ENCODE measurements at regions not wholly inside any gene's neighbourhood (a gene's known extent, or its start where the extent isn't known, plus 50 kb on each side); places are given as distances from the start of the nearest gene placed in this dataset.

DNA sequence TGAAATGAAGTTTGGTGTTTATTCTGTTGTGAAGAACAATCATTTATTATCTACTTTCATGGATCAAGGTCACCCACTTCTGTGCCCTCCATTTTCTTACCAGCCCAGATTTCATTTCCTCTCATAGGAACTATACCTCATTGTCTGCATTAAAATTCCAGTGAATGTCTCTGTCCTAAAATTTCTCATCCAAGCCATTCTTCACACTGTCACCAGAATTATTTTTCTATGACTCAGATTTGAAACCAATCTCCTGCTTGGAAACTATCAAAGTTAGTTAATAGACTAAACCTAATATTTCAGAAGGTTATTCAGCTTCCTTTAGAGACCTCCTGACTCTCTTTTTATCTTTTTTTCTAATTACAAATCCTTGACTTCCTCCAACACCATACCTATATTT is 364.1 kb upstream of the CBLB start:
- BruUV-seq (replicated peaks), result no TSS peak
- ChIA-PET POLR2A (no interaction called here), CTCF (interaction anchor here (0.7 kb wide), 1 partner anchor 225 kb away, joined by 6 read pairs; no protein-coding TSS in a partner anchor)
- no peaks in the 10 kb centered on the region for H3K36me3 Mint-ChIP-seq (ENCODE audit: insufficient read depth, unreplicated experiment)
- no peaks in the 10 kb centered on the region for H3K27me3 Mint-ChIP-seq (ENCODE audit: insufficient read depth, unreplicated experiment)
- H3K4me1 Mint-ChIP-seq (ENCODE audit: insufficient read depth, unreplicated experiment), result no peaks in the 10 kb centered on the region
- H3K27ac Mint-ChIP-seq (ENCODE audit: low read depth, unreplicated experiment), result no peak overlapping the region
- TF ChIP-seq, protein P1, sequence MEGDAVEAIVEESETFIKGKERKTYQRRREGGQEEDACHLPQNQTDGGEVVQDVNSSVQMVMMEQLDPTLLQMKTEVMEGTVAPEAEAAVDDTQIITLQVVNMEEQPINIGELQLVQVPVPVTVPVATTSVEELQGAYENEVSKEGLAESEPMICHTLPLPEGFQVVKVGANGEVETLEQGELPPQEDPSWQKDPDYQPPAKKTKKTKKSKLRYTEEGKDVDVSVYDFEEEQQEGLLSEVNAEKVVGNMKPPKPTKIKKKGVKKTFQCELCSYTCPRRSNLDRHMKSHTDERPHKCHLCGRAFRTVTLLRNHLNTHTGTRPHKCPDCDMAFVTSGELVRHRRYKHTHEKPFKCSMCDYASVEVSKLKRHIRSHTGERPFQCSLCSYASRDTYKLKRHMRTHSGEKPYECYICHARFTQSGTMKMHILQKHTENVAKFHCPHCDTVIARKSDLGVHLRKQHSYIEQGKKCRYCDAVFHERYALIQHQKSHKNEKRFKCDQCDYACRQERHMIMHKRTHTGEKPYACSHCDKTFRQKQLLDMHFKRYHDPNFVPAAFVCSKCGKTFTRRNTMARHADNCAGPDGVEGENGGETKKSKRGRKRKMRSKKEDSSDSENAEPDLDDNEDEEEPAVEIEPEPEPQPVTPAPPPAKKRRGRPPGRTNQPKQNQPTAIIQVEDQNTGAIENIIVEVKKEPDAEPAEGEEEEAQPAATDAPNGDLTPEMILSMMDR (IDR thresholded peaks at IDR 0.05; ENCODE audit: unreplicated experiment), result no peak
- no peak overlapping the region for H3K4me3 Mint-ChIP-seq (ENCODE audit: unreplicated experiment)
- intact Hi-C loops (cut with micrococcal nuclease), result no loop called here
- H3K9me3 Mint-ChIP-seq (ENCODE audit: unreplicated experiment), result peaks cover 8% of the 10 kb centered on the region
- no peak for DNase-seq (ENCODE audit: unreplicated experiment)

DNA sequence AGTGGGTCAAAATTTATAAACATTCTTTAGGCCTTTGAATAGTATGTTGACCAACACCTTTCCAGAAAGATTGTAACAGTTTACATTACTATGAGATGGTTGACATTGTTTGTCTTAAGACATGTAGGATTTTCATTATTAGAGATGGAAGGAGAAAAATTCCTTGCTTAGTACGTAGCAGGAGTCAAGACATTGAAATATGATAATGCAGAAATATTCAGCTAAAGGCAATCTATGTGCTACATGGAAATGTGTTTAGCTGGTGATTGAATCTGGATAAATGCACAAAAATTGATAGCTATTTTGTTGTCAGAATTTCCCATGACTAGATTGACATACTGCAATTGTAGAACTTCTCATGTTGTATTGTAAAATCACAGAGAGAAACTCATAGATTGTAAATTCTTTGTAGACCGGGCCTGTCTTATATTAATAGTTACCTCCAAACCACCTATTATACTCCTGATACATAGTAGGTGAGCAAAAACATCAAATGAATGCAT is 370.4 kb upstream of the CBLB start:
- H3K4me3 Mint-ChIP-seq (ENCODE audit: unreplicated experiment), result no peak overlapping the region
- POLR2A ChIA-PET, result no interaction called here
- TF ChIP-seq, protein P1 (IDR thresholded peaks at IDR 0.05; ENCODE audit: unreplicated experiment), result no peak
- BruUV-seq (replicated peaks), result no TSS peak
- no peaks in the 10 kb centered on the region for H3K27me3 Mint-ChIP-seq (ENCODE audit: insufficient read depth, unreplicated experiment)
- intact Hi-C loops (cut with micrococcal nuclease), result no loop called here
- H3K4me1 Mint-ChIP-seq (ENCODE audit: insufficient read depth, unreplicated experiment), result no peaks in the 10 kb centered on the region
- CTCF ChIA-PET, result interaction anchor here (1.0 kb wide), 1 partner anchor 26 kb away, joined by 4 read pairs; no protein-coding TSS in a partner anchor
- no peak overlapping the region for H3K27ac Mint-ChIP-seq (ENCODE audit: low read depth, unreplicated experiment)
- H3K9me3 Mint-ChIP-seq (ENCODE audit: unreplicated experiment), result peaks cover 8% of the 10 kb centered on the region
- no peak for DNase-seq (ENCODE audit: unreplicated experiment)
- no peaks in the 10 kb centered on the region for H3K36me3 Mint-ChIP-seq (ENCODE audit: insufficient read depth, unreplicated experiment)

DNA sequence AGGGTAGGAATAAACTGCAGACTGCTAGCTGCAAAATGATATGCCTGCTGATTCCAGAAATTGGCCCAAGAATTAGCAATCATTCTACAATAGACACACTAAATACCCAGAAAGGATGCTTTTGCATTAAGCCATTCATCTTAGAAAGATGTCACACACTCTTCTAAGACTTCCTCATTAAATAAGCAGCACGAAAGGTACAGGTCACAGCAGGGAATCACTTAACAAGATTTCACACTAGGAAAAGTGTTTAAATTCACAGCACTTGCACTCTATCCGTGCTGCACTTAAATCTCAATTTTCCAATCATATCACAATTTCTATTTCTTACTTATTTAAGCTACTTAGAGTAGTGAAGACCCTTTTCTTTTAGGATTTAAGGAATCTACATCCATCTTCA is 372.8 kb upstream of the CBLB start:
- H3K9me3 Mint-ChIP-seq (ENCODE audit: unreplicated experiment), result peaks cover 7% of the 10 kb centered on the region
- no TSS peak for BruUV-seq (replicated peaks)
- TF ChIP-seq, protein P1 (IDR thresholded peaks at IDR 0.05; ENCODE audit: unreplicated experiment), result no peak
- no peaks in the 10 kb centered on the region for H3K4me1 Mint-ChIP-seq (ENCODE audit: insufficient read depth, unreplicated experiment)
- intact Hi-C loops (cut with micrococcal nuclease), result no loop called here
- no peak overlapping the region for H3K27ac Mint-ChIP-seq (ENCODE audit: low read depth, unreplicated experiment)
- POLR2A ChIA-PET, result no interaction called here
- CTCF ChIA-PET, result no interaction called here
- DNase-seq (ENCODE audit: unreplicated experiment), result no peak
- no peak overlapping the region for H3K4me3 Mint-ChIP-seq (ENCODE audit: unreplicated experiment)
- H3K36me3 Mint-ChIP-seq (ENCODE audit: insufficient read depth, unreplicated experiment), result no peaks in the 10 kb centered on the region
- H3K27me3 Mint-ChIP-seq (ENCODE audit: insufficient read depth, unreplicated experiment), result no peaks in the 10 kb centered on the region

DNA sequence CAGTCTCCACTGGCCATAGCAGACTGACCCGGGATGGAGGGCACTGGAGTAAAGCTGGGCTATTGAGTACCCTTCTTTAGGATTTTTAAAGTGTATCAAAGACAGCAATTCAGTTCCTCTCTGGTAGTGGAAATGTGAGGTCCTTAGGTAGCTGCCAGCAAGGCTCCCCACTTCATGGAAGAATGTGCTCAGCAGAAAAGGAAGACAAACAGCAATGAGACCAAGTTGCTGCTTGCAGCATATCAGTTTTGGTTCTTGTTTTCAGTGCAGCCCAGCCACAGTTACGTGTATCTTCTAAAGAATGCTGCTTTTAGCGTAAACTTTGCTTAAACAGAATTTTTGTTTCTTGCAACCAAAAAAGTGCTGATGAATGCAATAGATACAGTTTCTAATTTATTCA is 374.0 kb upstream of the CBLB start:
- intact Hi-C loops (cut with micrococcal nuclease), result no loop called here
- no peaks in the 10 kb centered on the region for H3K36me3 Mint-ChIP-seq (ENCODE audit: insufficient read depth, unreplicated experiment)
- H3K27ac Mint-ChIP-seq (ENCODE audit: low read depth, unreplicated experiment), result no peak overlapping the region
- H3K9me3 Mint-ChIP-seq (ENCODE audit: unreplicated experiment), result no peaks in the 10 kb centered on the region
- no peaks in the 10 kb centered on the region for H3K27me3 Mint-ChIP-seq (ENCODE audit: insufficient read depth, unreplicated experiment)
- TF ChIP-seq, protein P1 (IDR thresholded peaks at IDR 0.05; ENCODE audit: unreplicated experiment), result no peak
- no peak for DNase-seq (ENCODE audit: unreplicated experiment)
- H3K4me3 Mint-ChIP-seq (ENCODE audit: unreplicated experiment), result no peak overlapping the region
- H3K4me1 Mint-ChIP-seq (ENCODE audit: insufficient read depth, unreplicated experiment), result no peaks in the 10 kb centered on the region
- ChIA-PET CTCF (no interaction called here), POLR2A (interaction anchor here (0.8 to 1.0 kb wide), 2 partner anchors 15 to 17 kb away, joined by 3 read pairs; no protein-coding TSS in a partner anchor)
- no TSS peak for BruUV-seq (replicated peaks)
